ENCODE measurements at regions not wholly inside any gene's neighbourhood (a gene's known extent, or its start where the extent isn't known, plus 50 kb on each side); places are given as distances from the start of the nearest gene placed in this dataset.

GRCh38 chr15:31557899-31558298, 231.3 kb downstream of the KLF13 start:
- no peak for DNase-seq

- no peak for DNase-seq
Measured at GRCh38 chr15:31558840-31559239, 232.2 kb downstream of the KLF13 start.

- DNase-seq = no peak
Measured at GRCh38 chr15:31559786-31560185, 233.2 kb downstream of the KLF13 start.

GRCh38 chr15:31560643-31561042, 234.0 kb downstream of the KLF13 start:
- no peak for DNase-seq

GRCh38 chr15:31561156-31561555, 234.5 kb downstream of the KLF13 start:
- no peak for DNase-seq

- no peak for DNase-seq
Measured at GRCh38 chr15:31563001-31563400, 236.4 kb downstream of the KLF13 start.

- no peak for DNase-seq
Measured at GRCh38 chr15:31563421-31563820, 236.8 kb downstream of the KLF13 start.

GRCh38 chr15:31567861-31568260, 241.2 kb downstream of the KLF13 start:
- DNase-seq = no peak

- DNase-seq = no peak
Measured at GRCh38 chr15:31569836-31570235, 243.2 kb downstream of the KLF13 start.

- DNase-seq = no peak
Measured at GRCh38 chr15:31570591-31570990, 244.0 kb downstream of the KLF13 start.

- no peak for DNase-seq
Measured at GRCh38 chr15:31571676-31572075, 245.0 kb downstream of the KLF13 start.

- no peak for DNase-seq
Measured at GRCh38 chr15:31573759-31574158, 247.1 kb downstream of the KLF13 start.

GRCh38 chr15:31574766-31575165, 248.1 kb downstream of the KLF13 start:
- no peak for DNase-seq

- DNase-seq = no peak
Measured at GRCh38 chr15:31577108-31577507, 250.5 kb downstream of the KLF13 start.

GRCh38 chr15:31579282-31579681, 252.6 kb downstream of the KLF13 start:
- no peak for DNase-seq

GRCh38 chr15:31579976-31580375, 253.3 kb downstream of the KLF13 start:
- no peak for DNase-seq

GRCh38 chr15:31584195-31584594, 257.6 kb downstream of the KLF13 start:
- DNase-seq = no peak

- DNase-seq = no peak
Measured at GRCh38 chr15:31585240-31585639, 258.6 kb downstream of the KLF13 start.

- DNase-seq = no peak
Measured at GRCh38 chr15:31586841-31587240, 260.2 kb downstream of the KLF13 start.

GRCh38 chr15:31587583-31587982, 260.9 kb downstream of the KLF13 start:
- no peak for DNase-seq

GRCh38 chr15:31590609-31591008, 264.0 kb downstream of the KLF13 start:
- no peak for DNase-seq

GRCh38 chr15:31591908-31592307, 265.3 kb downstream of the KLF13 start:
- DNase-seq = no peak

- no peak for DNase-seq
Measured at GRCh38 chr15:31597466-31597865, 270.8 kb downstream of the KLF13 start.

GRCh38 chr15:31598620-31599019, 272.0 kb downstream of the KLF13 start:
- no peak for DNase-seq

GRCh38 chr15:31605467-31605931, 278.9 kb downstream of the KLF13 start:
- DNase-seq = no peak

GRCh38 chr15:31606194-31606669, 279.6 kb downstream of the KLF13 start:
- no peak for DNase-seq
